ENCODE measurements at regions not wholly inside any gene's neighbourhood (a gene's known extent, or its start where the extent isn't known, plus 50 kb on each side); places are given as distances from the start of the nearest gene placed in this dataset.

- DNase-seq (ENCODE audit: low read depth), result peak; percentile 72
Measured at GRCh38 chr3:46091741-46092701, 64.7 kb upstream of the XCR1 start.

GRCh38 chr3:46091046-46091445 is 63.8 kb upstream of the XCR1 start:
- DNase-seq (ENCODE audit: low read depth), result no peak

DNA sequence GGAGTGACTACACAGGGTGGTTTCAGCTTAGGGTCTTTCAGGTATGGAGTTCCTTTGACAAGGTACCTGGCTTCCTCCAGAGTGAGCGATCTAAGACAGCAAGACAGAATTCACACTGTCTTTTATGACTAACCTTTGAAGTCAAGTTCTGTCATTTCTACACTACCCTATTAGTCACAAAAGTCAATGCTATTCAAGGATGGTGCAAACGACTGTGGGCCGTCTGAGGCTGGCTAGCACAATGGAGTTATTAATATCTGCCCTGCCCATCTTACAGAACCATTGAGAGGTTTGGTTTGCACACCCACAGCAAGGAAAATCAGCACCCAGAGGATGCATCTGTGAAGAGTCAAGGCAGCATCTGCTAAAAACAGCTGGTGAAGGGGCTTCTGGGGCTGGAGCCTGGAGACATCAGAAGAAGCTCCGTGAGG is 62.9 kb upstream of the XCR1 start:
- DNase-seq (ENCODE audit: low read depth), result peak; percentile 50

DNA sequence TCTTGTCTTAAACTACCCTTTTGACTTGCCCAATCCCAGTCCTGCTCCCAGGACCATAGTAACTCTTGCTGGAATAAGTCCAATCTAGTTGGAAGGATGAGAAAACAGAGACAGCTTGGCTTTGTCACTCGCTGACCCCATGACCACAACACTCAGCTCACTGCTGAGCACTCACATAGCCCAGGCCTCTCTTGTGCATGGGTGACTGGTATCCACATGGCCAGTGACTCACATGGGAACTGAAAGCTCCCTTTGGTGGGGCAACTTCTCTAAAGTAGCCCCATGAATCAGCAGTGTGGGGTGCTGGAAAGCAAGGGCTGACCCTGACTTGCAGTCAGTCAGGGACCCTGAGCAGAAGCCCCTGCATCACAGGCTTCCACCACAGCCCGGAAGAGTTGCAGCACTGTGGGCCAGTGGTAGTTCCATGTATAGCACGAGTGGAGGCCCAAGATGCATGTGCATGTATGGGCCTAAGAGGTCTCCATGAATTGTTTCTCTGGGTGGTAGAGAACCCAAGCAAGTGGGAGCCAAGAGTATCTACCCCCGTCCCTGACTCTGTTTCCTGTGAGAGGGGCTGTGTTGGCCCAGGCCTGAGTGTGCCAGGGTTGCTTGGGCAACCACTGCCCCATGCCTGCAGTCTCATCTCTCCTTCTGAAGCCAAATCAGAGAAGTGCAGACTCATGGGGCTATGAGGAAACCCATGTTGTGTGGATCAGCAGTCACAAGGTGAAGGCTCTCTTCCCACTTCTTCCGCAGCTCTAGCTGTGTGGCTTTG is 62.1 kb upstream of the XCR1 start:
- DNase-seq (ENCODE audit: low read depth), result peak; percentile 98

GRCh38 chr3:46087871-46088270 is 60.6 kb upstream of the XCR1 start:
- peak; percentile 56 for DNase-seq (ENCODE audit: low read depth)

GRCh38 chr3:46086986-46087385 is 59.7 kb upstream of the XCR1 start:
- DNase-seq (ENCODE audit: low read depth), result no peak

GRCh38 chr3:46086083-46086437 is 58.8 kb upstream of the XCR1 start:
- DNase-seq (ENCODE audit: low read depth), result no peak

GRCh38 chr3:46085421-46086082 is 58.3 kb upstream of the XCR1 start:
- DNase-seq (ENCODE audit: low read depth), result no peak

- no peak for DNase-seq (ENCODE audit: low read depth)
Measured at GRCh38 chr3:46083956-46084355, 56.7 kb upstream of the XCR1 start.

DNA sequence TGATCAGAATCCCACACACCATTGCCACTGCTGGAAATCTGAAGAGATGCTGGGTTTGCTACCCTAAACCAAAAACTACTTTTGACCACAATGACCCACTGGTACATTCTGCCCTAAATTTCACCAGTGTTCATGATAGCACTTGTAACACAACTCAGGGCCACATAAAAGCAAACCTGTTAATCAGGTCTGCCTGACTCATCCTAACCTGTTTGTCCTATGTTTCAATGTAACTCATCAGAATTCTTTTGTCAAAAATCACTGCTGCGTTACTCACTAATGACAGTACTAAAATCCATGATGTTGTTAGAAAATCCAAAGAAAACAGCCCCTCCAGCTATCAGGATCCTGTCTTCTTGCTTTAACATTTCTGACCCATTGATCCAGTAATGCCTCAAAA is 55.6 kb upstream of the XCR1 start:
- DNase-seq (ENCODE audit: low read depth), result peak; percentile 70

- DNase-seq (ENCODE audit: low read depth), result no peak
Measured at GRCh38 chr3:46082021-46082420, 54.7 kb upstream of the XCR1 start.

DNA sequence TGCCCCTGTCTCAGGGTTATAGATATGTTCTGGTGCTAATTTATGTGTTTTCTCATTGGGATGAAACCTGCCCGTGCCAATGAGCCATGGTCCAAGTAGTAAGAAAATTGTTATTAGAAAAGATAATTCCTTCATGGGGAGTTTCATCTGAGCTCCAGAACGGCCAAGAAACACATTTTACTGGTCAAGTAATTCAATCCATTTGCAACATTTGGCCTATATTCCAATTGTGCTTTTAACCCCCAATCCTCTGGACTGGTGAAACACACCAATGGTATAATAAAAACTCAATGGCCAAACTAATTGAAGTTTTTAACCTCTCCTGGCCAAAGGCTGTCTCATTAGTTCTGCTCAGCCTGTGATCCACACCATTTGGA is 53.7 kb upstream of the XCR1 start:
- no peak for DNase-seq (ENCODE audit: low read depth)

- peak; percentile 88 for DNase-seq (ENCODE audit: low read depth)
Measured at GRCh38 chr3:46080124-46080968, 53.1 kb upstream of the XCR1 start.

- peak; percentile 89 for DNase-seq (ENCODE audit: low read depth)
Measured at GRCh38 chr3:46078712-46079400, 51.6 kb upstream of the XCR1 start.

Measured in renal cortical epithelial cell (primary cell).